Heart left ventricle (tissue), 16 donors: ENCODE measurements at regions not wholly inside any gene's neighbourhood (a gene's known extent, or its start where the extent isn't known, plus 50 kb on each side); places are given as distances from the start of the nearest gene placed in this dataset.
"Not testable (repeated sequence)": the region's sequence is repeated elsewhere in the genome, so short reads cannot be mapped to it uniquely, and the experiment has no call there.

ENCODE experiments used
- ATAC-seq, 4 donors: fragments of 200-7000 bp; cut with Tn5 transposase; one replicate each; pipeline ENCODE4 v1.9.1; 2020 to 2022; ENCODE audit warnings: moderate library complexity in 4 of 4, mild to moderate bottlenecking in 3 of 4, moderate number of reproducible peaks in 1 of 4
- DNase-seq, 5 donors: peaks; one replicate each; pipeline ENCODE4 v3.0.0-alpha.2; 2020
- H3K27ac ChIP-seq, 12 donors: fragments of 200-600 bp; sonication (generic) in 4 of 12; one replicate each; pipeline versions ENCODE4 v1.5.0 to v1.8.0; 2016 to 2022; ENCODE audit warnings: mild to moderate bottlenecking in 2 of 12
- H3K27me3 ChIP-seq, 9 donors: fragments of 200-600 bp; sonication (generic) in 2 of 9; one replicate each; pipeline versions ENCODE4 v1.5.1 to v1.8.0; 2016 to 2022; ENCODE audit warnings: mild to moderate bottlenecking in 3 of 9
- H3K36me3 ChIP-seq, 9 donors: fragments of 200-600 bp; sonication (generic) in 2 of 9; one replicate each; pipeline versions ENCODE4 v1.5.0 to v1.8.0; 2018 to 2022; ENCODE audit warnings: mild to moderate bottlenecking in 2 of 9
- H3K4me1 ChIP-seq, 12 donors: fragments of 200-600 bp; sonication (generic) in 4 of 12; one replicate each; pipeline versions ENCODE4 v1.5.0 to v1.8.0; 2016 to 2022; ENCODE audit warnings: mild to moderate bottlenecking in 3 of 12
- H3K4me3 ChIP-seq, 12 donors: fragments of 200-600 bp; sonication (generic) in 4 of 12; one replicate each; pipeline versions ENCODE4 v1.5.0 to v1.8.0; 2017 to 2022; ENCODE audit warnings: mild to moderate bottlenecking in 9 of 12, moderate library complexity in 4 of 12
- H3K9me3 ChIP-seq, 12 donors: fragments of 200-600 bp; sonication (generic) in 4 of 12; one replicate each; pipeline versions ENCODE4 v1.5.0 to v1.8.0; 2016 to 2022; ENCODE audit warnings: mild to moderate bottlenecking in 1 of 12
- CTCF ChIP-seq, 12 donors: fragments of 200-600 bp; sonication (generic) in 4 of 12; IDR thresholded peaks; one replicate each; pipeline versions ENCODE4 v1.5.0 to v1.8.0; 2018 to 2022; ENCODE audit warnings: antibody characterized with exemption in 12 of 12, mild to moderate bottlenecking in 5 of 12
- POLR2A ChIP-seq, 2 donors: fragments of 450-650 bp; IDR thresholded peaks; one replicate each; pipeline ENCODE4 v1.6.1; 2017; ENCODE audit warnings: antibody characterized with exemption in 2 of 2, mild to moderate bottlenecking in 2 of 2, moderate library complexity in 2 of 2
- WGBS, 4 donors: extraction: QIAGEN DNeasy Blood & Tissue Kit in 2 of 4; methylation state at CpG; one replicate each; pipeline versions ENCODE4 v1.1.5 to v1.1.7; 2013 to 2018; 5-methylcytosine and 5-hydroxymethylcytosine counted together
- intact Hi-C, 10 donors: fragments of 100-400 bp; cut with DNase I; formaldehyde crosslinking; loops; one replicate each; pipeline versions ENCODE4 v1.11.1 to v1.14.2; 2022
- donor health status: ischemic (EF 13 %, LVEDD 7.1; RV severe dilation, severe dysfunction).
- donor health status: healthy with polysubstance abuse.
- donor health status: DM: no; HTN: yes; CAD: no.
- donor health status: DM: no; HTN: no; CAD: no.
- donor health status: ischemic (EF 25% LVEDD 6.9; RV normal size, moderate dysfunction).
- donor health status: ischemic (EF 25% LVEDD 5.7; RV mildly dilated, moderate dysfunction).
- donor health status: healthy.
- donor health status: DM: yes; HTN: yes; CAD: no.
- donor health status: ischemic (EF 35%, LVEDD 5.7; RV mildly dilated, moderate dysfunction).
- donor health status: nonischemic (EF 11% LVEDD 7.7; RV severe dilation, severe dysfunction).
- donor health status: DM: yes; HTN: yes; CAD: no.
- donor health status: PGD.
- donor health status: ischemic (EF 29% LVEDD 5.4; RV normal size, mild dysfunction).
- donor health status: nonischemic (EF 23%, LVEDD 6.1; RV moderate dilation, normal function).

GRCh38 chr13:18836371-18837178, 345.0 kb downstream of the TUBA3C start:
- H3K36me3 ChIP-seq, H3K4me3 ChIP-seq, intact Hi-C loops, H3K4me1 ChIP-seq, ATAC-seq, H3K27ac ChIP-seq, H3K27me3 ChIP-seq, H3K9me3 ChIP-seq: not testable (repeated sequence)
- peak in 1 of 5 donors; percentile 54 for DNase-seq
- whole genome bisulfite sequencing, 4 donors, result 86 to 93% (median 91%) methylated on average over 10 to 45 of the region's 45 CpGs

GRCh38 chr13:18835754-18836153, 345.9 kb downstream of the TUBA3C start:
- H3K36me3 ChIP-seq, H3K4me1 ChIP-seq, H3K27me3 ChIP-seq, H3K9me3 ChIP-seq, H3K27ac ChIP-seq, DNase-seq, H3K4me3 ChIP-seq, ATAC-seq, intact Hi-C loops: not testable (repeated sequence)
- WGBS, 4 donors, result 56 to 70% (median 61%) methylated on average over 5 of the region's 5 CpGs

- H3K4me1 ChIP-seq, H3K4me3 ChIP-seq, DNase-seq, intact Hi-C loops, ATAC-seq, H3K27ac ChIP-seq, H3K27me3 ChIP-seq, H3K36me3 ChIP-seq, H3K9me3 ChIP-seq: not testable (repeated sequence)
- 29 to 71% (median 44%) methylated on average over 1 of the region's 1 CpG for WGBS, 4 donors
Measured at GRCh38 chr13:18824678-18825077, 356.9 kb downstream of the TUBA3C start.

- H3K27me3 ChIP-seq, H3K27ac ChIP-seq, H3K36me3 ChIP-seq, H3K9me3 ChIP-seq, DNase-seq, ATAC-seq, H3K4me3 ChIP-seq, intact Hi-C loops, H3K4me1 ChIP-seq: not testable (repeated sequence)
- WGBS, 4 donors, result 51 to 64% (median 57%) methylated on average over 3 of the region's 3 CpGs
Measured at GRCh38 chr13:18822655-18823639, 358.7 kb downstream of the TUBA3C start.

- H3K27ac ChIP-seq, intact Hi-C loops, ATAC-seq, DNase-seq, H3K4me1 ChIP-seq, H3K4me3 ChIP-seq, H3K9me3 ChIP-seq, H3K36me3 ChIP-seq, H3K27me3 ChIP-seq: not testable (repeated sequence)
- WGBS, 4 donors, result 77 to 87% (median 82%) methylated on average over 2 of the region's 2 CpGs; no CpG with 5 or more reads in 1 of the 4 donors
Measured at GRCh38 chr13:18773988-18774387, 407.6 kb downstream of the TUBA3C start.

- DNase-seq, H3K27ac ChIP-seq, H3K9me3 ChIP-seq, H3K27me3 ChIP-seq, intact Hi-C loops, H3K4me3 ChIP-seq, ATAC-seq, H3K4me1 ChIP-seq, H3K36me3 ChIP-seq: not testable (repeated sequence)
- WGBS, 4 donors, result 58 to 73% (median 61%) methylated on average over 4 of the region's 4 CpGs
Measured at GRCh38 chr13:18741696-18742095, 439.9 kb downstream of the TUBA3C start.

- TF ChIP-seq POLR2A (IDR thresholded peaks at IDR 0.05) (no peak), CTCF (IDR thresholded peaks at IDR 0.05) (no peak)
- 64 to 85% (median 66%) methylated on average over 2 of the region's 2 CpGs for WGBS, 4 donors
- no peaks in the 10 kb centered on the region for H3K4me1 ChIP-seq
- H3K27ac ChIP-seq, result no peak overlapping the region
- peaks cover 0 to 2% (median 0%) of the 10 kb centered on the region in 9 donors for H3K27me3 ChIP-seq
- no peaks in the 10 kb centered on the region for H3K36me3 ChIP-seq
- ATAC-seq (no peak), DNase-seq (no peak)
- no peaks in the 10 kb centered on the region for H3K9me3 ChIP-seq
- no peak overlapping the region for H3K4me3 ChIP-seq
- intact Hi-C loops, result no loop called here
Measured at GRCh38 chr13:18739310-18739709, 442.3 kb downstream of the TUBA3C start.

- intact Hi-C loops, H3K4me1 ChIP-seq, H3K27me3 ChIP-seq, ATAC-seq, DNase-seq, H3K9me3 ChIP-seq, H3K27ac ChIP-seq, H3K36me3 ChIP-seq, H3K4me3 ChIP-seq: not testable (repeated sequence)
- WGBS, 4 donors, result 48 to 63% (median 61%) methylated on average over 4 of the region's 4 CpGs
Measured at GRCh38 chr13:18738086-18738485, 443.5 kb downstream of the TUBA3C start.

- intact Hi-C loops, ATAC-seq, H3K4me3 ChIP-seq, H3K9me3 ChIP-seq, H3K27me3 ChIP-seq, DNase-seq, H3K36me3 ChIP-seq, H3K27ac ChIP-seq, H3K4me1 ChIP-seq: not testable (repeated sequence)
- 87 to 90% (median 88%) methylated on average over 15 to 17 of the region's 17 CpGs for WGBS, 4 donors
Measured at GRCh38 chr13:18727138-18727537, 454.5 kb downstream of the TUBA3C start.
